Liver (tissue), 3 donors: ENCODE measurements at regions not wholly inside any gene's neighbourhood (a gene's known extent, or its start where the extent isn't known, plus 50 kb on each side); places are given as distances from the start of the nearest gene placed in this dataset.

Experiments
- EGR1 ChIP-seq, 2 donors: IDR thresholded peaks; 2 replicates each; pipeline ENCODE4 v1.6.1; 2016 to 2018; ENCODE audit warnings: antibody characterized with exemption in 2 of 2, low read depth in 2 of 2
- FOXA1 ChIP-seq: IDR thresholded peaks from 2 replicates; pipeline ENCODE4 v1.6.1; 2016; ENCODE audit warnings: antibody characterized with exemption
- JUND ChIP-seq, 2 donors: IDR thresholded peaks; 2 replicates each; pipeline ENCODE4 v1.6.1; 2016; ENCODE audit warnings: antibody characterized with exemption in 2 of 2
- NR2F2 ChIP-seq: IDR thresholded peaks from 2 replicates; pipeline ENCODE4 v1.6.1; 2016; ENCODE audit warnings: antibody characterized with exemption
- RAD21 ChIP-seq, 2 donors: IDR thresholded peaks; 2 replicates each; pipeline ENCODE4 v1.6.1; 2016; ENCODE audit warnings: antibody characterized with exemption in 2 of 2, mild to moderate bottlenecking in 2 of 2
- TAF1 ChIP-seq: conservative IDR thresholded peaks from 2 replicates; pipeline ENCODE4 v1.6.1; 2016; ENCODE audit warnings: antibody characterized with exemption, mild to moderate bottlenecking
- TF ChIP-seq, protein P1 (sequence below): IDR thresholded peaks from 2 replicates; pipeline ENCODE4 v1.6.1; 2016; ENCODE audit warnings: antibody characterized with exemption
- TF ChIP-seq, protein P2 (sequence below): fragments of 150-350 bp; IDR thresholded peaks from 2 replicates; pipeline ENCODE4 v1.5.1; 2017; ENCODE audit warnings: improper control_type of control experiment, low read depth, low read length; ENCODE audit not compliant: missing input control
- TF ChIP-seq, protein P3 (sequence below): IDR thresholded peaks from 2 replicates; pipeline ENCODE4 v1.6.1; 2016; ENCODE audit warnings: antibody characterized with exemption, mild to moderate bottlenecking
- TF ChIP-seq, protein P4 (sequence below): IDR thresholded peaks from 2 replicates; pipeline ENCODE4 v1.6.1; 2016; ENCODE audit warnings: antibody characterized with exemption
- donor health status: healthy.
- donor health status: healthy.

DNA sequence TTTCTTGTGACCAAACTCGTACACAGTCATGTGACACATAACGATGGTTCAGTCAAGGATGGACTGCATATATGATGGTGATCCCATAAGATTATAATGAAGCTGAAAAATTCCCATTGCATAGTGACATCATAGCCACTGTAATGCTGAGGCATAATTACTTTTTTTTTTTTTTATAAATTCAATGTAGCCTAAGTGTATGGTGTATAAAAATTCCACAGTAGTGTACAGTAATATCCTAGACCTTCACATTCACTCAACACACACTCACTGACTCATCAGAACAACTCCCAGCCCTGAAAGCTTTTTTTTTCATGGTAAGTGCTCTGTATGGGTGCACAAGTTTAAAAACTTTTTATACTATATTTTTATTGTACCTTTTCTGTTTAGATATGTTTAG, 105.0 kb downstream of the AREG start:
- TF ChIP-seq, protein P1, sequence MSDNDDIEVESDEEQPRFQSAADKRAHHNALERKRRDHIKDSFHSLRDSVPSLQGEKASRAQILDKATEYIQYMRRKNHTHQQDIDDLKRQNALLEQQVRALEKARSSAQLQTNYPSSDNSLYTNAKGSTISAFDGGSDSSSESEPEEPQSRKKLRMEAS, result no peak
- TF ChIP-seq, protein P2, sequence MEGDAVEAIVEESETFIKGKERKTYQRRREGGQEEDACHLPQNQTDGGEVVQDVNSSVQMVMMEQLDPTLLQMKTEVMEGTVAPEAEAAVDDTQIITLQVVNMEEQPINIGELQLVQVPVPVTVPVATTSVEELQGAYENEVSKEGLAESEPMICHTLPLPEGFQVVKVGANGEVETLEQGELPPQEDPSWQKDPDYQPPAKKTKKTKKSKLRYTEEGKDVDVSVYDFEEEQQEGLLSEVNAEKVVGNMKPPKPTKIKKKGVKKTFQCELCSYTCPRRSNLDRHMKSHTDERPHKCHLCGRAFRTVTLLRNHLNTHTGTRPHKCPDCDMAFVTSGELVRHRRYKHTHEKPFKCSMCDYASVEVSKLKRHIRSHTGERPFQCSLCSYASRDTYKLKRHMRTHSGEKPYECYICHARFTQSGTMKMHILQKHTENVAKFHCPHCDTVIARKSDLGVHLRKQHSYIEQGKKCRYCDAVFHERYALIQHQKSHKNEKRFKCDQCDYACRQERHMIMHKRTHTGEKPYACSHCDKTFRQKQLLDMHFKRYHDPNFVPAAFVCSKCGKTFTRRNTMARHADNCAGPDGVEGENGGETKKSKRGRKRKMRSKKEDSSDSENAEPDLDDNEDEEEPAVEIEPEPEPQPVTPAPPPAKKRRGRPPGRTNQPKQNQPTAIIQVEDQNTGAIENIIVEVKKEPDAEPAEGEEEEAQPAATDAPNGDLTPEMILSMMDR, result no peak
- TF ChIP-seq, protein P3, sequence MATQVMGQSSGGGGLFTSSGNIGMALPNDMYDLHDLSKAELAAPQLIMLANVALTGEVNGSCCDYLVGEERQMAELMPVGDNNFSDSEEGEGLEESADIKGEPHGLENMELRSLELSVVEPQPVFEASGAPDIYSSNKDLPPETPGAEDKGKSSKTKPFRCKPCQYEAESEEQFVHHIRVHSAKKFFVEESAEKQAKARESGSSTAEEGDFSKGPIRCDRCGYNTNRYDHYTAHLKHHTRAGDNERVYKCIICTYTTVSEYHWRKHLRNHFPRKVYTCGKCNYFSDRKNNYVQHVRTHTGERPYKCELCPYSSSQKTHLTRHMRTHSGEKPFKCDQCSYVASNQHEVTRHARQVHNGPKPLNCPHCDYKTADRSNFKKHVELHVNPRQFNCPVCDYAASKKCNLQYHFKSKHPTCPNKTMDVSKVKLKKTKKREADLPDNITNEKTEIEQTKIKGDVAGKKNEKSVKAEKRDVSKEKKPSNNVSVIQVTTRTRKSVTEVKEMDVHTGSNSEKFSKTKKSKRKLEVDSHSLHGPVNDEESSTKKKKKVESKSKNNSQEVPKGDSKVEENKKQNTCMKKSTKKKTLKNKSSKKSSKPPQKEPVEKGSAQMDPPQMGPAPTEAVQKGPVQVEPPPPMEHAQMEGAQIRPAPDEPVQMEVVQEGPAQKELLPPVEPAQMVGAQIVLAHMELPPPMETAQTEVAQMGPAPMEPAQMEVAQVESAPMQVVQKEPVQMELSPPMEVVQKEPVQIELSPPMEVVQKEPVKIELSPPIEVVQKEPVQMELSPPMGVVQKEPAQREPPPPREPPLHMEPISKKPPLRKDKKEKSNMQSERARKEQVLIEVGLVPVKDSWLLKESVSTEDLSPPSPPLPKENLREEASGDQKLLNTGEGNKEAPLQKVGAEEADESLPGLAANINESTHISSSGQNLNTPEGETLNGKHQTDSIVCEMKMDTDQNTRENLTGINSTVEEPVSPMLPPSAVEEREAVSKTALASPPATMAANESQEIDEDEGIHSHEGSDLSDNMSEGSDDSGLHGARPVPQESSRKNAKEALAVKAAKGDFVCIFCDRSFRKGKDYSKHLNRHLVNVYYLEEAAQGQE, result no peak
- TF ChIP-seq NR2F2, result no peak
- no peak for TF ChIP-seq FOXA1
- TF ChIP-seq TAF1, result no peak
- TF ChIP-seq, protein P4, sequence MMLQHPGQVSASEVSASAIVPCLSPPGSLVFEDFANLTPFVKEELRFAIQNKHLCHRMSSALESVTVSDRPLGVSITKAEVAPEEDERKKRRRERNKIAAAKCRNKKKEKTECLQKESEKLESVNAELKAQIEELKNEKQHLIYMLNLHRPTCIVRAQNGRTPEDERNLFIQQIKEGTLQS, result no peak
- TF ChIP-seq JUND (IDR thresholded peaks at IDR 0.05), result no peak
- TF ChIP-seq EGR1 (IDR thresholded peaks at IDR 0.05; ENCODE audit: low read depth in 2 of 2), result no peak
- no peak for TF ChIP-seq RAD21 (IDR thresholded peaks at IDR 0.05)
